GM19023 (cell line): ENCODE measurements at regions not wholly inside any gene's neighbourhood (a gene's known extent, or its start where the extent isn't known, plus 50 kb on each side); places are given as distances from the start of the nearest gene placed in this dataset.
"Not testable (repeated sequence)": the region's sequence is repeated elsewhere in the genome, so short reads cannot be mapped to it uniquely, and the experiment has no call there.

ENCODE experiments used
- ATAC-seq: cut with Tn5 transposase; IDR thresholded peaks from one replicate; pipeline ENCODE4 v1.9.1; 2021; ENCODE audit warnings: mild to moderate bottlenecking, moderate library complexity; ENCODE audit not compliant: unreplicated experiment

DNA sequence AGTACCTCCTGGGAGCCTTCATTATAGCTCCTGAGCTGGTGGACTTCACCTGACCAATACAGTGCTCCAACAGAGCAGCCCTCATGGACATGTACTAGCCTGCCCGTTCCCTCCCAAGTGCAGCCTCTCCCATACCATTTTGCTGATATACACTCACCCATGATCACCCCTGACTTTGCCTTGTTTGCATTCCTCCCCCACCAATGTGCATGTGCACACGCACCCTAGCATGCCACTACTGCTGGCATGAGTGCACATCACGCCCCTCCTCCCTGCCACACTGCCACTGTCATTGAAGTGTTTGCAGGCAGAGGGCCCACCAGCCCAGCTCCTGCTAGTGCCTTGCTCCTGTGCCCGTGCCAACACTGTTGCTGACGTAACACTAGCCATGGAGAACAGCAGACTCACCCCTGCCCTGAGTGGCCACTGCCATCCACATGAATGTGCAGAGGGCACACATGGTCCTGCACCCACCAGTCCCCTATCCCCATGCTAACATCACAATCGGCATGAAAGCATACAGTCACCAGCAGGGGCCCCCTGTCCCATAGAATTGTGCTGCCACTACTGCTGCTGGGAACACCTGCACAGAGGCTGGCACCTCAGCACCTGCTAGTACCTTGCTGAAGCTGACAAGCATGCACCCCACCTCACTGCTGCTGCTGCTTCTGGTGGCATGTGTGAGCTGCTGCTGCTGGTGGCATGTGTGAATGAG lies 110.3 kb downstream of the SINHCAF start:
- no peak for ATAC-seq

DNA sequence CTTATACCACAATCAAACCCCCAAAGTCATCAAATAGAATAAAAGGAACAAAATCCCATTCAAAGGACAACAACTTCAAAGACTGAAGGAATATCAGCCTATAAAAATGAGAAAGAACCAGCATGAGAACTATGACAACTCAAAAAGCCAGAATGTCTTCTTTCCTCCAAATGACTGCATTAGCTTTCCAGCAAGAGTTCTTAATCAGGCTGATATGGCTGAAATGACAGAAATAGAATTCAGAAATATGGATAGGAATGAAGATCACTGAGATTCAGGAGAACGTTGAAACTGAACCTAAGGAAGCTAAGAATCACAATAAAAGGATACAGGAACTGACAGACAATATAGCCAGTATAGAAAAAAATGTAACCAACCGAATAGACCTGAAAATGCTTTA lies 109.5 kb downstream of the SINHCAF start:
- no peak for ATAC-seq

GRCh38 chr12:31217356-31218130 lies 108.4 kb downstream of the SINHCAF start:
- ATAC-seq, result no peak

DNA sequence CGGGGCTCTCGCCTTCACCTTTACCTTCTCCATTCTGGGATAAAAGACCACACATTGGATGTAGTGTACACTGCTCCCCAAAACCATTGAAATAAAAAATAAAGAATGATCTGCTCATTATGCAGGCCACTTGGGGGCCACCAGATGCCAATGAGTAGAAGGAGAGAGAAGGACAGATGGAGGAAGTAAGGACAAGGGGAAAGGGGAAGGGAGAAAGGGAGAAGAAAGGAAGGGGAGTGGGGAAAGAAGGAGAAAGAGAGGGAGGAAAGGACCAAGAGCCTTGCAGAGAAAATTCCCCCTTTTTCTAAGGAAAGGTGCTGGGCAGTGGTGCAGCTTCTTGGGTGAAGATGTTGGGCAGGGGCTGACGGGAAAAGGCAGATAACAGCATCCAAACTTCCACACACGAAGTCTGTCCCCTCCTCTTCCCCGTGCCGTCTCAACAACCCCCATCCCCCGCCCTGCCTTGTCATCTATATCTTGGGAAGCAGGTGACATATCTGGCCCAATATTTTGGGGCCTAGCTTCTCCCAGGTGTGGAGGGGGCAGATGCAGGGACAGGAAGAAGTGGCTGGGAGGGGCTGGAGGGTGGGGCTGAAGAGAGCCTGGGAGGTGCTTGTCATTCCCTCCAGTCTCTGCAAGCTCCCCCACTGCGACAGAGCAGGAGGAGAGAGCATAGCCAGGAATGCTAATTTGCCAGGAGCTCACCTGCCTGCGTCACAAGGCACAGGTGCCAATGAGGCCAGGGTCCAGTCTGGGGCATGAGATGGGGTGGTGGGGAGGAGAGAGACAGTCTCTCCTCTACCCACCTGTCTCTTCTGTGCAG lies 107.5 kb downstream of the SINHCAF start:
- ATAC-seq, result no peak

DNA sequence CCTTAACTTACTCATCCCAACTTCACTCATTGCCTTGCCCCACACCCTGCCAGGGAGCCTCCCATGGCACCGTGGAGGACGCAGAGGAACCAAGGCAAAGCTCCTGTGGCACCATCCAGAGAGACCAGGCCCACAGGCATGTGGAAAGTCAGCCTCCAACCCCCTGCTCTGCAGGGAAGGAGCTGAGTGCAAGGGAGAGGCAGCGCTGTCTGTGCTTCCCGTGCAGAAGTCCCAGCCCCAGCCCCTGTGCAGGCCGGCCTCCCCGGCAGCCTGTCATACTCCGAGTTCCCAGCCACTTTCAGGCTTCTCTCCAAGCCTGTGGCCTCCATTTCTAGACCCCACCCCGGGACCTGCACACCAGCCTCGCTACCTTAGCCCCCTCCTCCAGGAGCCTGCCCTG lies 106.4 kb downstream of the SINHCAF start:
- no peak for ATAC-seq

- no peak for ATAC-seq
Observed at GRCh38 chr12:31220061-31220460, 105.9 kb downstream of the SINHCAF start.

DNA sequence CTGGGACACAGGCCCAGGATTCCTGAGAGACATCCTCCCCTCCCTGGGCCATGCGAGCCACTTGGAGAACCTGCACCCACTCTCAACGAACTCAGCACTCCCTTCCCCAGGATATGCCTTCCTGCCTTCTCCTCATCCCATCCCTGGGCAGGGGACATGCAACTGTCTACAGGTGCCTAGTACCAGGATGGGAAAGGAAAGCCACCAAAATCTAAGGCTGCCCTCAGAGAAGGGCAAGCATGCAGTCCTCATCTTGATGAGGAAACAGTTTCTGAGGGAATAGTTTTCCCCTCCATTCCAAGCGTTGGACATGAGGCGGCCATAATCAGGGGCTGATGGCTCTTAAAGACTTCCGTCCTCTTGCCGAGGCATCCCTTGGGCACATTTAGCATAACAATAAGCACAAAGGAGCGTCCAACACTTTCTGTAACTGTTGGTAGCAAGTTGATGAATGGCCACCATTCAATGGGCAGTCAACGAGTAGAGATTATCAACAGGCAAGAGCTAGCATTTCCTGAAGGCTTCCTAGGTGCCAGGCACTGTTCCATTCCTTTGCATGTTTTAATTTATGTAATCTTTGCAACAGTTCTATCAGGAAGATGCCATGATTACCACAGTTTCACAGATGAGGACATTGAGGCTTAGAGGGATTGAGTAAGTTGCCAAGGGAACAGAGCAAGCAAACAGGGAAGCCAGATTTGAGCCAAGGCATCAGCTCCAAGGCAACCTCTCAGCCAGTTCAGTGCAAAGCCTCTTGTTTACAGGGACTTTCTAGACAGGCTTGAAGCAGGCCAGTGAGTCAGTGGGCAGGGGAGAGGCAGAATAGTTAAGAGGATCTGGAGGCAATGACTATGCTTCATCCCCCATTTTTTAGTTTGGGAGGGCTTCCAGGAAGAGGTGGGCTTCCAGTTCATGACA lies 105.1 kb downstream of the SINHCAF start:
- no peak for ATAC-seq

DNA sequence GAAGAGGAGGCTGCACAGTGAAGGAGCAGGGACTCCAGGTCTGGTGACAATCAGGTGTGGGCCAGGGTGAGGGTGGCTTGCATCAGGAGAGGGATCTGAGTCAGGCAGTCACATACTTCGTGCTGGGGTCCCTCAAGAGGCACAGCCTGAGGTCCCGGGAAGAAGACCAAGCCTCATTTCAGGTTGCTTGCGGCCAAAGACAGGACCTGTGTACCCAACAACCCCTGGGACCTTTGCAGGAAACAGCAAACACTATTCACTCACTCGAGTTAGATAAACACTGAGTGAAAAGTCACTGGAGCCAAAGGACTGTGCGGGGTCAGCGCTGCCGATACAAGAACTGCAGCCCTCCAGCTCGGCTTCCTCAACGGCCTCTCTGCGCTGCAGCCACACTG lies 104.4 kb downstream of the SINHCAF start:
- no peak for ATAC-seq

DNA sequence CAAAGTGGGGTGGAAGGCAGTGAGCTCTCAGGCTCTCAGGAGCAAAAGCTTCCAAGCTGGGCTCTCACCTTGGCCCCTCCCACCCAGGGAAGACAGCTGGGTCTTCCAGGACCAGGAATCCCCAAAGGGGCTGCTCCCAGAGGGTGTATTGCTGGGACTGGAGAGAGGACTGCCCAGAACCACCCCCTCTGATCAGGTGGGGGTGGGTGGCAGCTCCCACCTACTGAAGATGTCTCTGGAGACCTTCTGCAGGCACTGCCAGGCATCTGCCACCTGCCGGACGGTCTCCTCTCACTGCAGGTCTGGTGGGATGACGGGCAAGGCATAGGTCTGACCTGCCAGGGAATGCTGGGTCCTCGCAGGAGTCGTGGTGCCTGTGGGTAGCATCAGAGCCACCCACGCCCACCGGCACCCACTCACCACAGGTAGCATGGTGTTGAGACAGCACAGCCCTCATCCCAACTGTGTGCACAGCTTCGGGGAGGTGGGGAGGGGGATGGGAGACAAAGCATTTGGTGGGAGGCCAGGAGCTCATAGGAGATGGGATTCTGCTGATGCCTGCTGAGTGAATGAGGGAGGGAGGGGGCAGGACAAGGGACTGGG lies 103.2 kb downstream of the SINHCAF start:
- no peak for ATAC-seq

DNA sequence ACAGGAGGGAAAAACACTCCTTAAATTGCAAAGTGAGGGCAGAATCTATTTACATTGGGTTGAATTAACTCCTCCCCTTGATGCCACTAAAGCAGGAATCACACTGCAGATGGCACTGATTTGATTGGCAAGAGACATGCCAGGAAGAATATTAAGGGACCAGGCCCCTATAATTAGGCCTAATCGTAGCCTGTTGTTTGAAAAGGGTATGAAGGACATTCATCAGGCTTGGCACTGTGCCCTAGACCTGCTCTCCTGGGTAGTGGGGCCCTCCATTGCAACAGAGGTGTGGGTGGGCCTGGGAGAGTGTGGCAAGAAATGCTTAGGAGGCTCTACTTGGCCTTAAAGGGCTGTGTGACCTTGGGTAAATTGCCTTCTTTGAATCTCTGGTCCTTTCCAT lies 102.3 kb downstream of the SINHCAF start:
- ATAC-seq, result not testable (repeated sequence)

DNA sequence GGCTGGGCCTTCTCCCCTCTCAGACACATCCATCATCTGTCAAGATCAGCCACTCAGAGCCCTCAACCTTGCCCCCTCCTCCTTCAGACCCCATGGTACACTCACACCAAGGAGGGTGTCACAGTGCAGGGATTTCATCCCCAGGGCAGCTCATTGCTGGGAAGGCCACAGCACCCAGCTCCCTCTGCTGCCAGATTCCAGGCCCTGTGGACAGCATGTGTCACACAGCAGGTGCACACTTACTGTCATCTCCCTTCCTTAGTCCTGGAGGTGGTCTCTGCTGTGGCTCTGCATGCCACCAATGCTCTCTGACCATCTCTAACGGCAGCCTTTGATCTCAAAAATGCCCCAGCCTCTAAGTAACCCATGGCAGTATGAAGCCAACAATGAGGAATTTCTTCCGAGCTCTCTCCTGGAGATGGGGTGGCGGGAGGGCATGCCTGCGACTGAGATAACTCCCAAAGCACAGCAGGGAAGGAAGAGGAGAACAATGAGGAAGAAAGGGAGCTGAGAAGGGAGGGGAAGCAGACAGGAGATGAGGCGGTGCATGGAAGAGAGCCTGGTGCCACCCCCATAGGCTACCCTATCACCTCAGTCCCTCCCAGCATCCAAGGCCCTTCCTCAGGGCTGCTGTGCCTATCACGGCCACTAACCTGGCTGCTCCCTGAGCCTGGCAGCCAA lies 101.0 kb downstream of the SINHCAF start:
- no peak for ATAC-seq

GRCh38 chr12:31225656-31226535 lies 100.1 kb downstream of the SINHCAF start:
- no peak for ATAC-seq

GRCh38 chr12:31226639-31227038 lies 99.3 kb downstream of the SINHCAF start:
- ATAC-seq, result no peak

GRCh38 chr12:31227401-31227981 lies 98.5 kb downstream of the SINHCAF start:
- ATAC-seq, result no peak

- no peak for ATAC-seq
Observed at GRCh38 chr12:31228811-31229792, 96.8 kb downstream of the SINHCAF start.

GRCh38 chr12:31230004-31230403 lies 95.9 kb downstream of the SINHCAF start:
- no peak for ATAC-seq
